ENCODE measurements at regions not wholly inside any gene's neighbourhood (a gene's known extent, or its start where the extent isn't known, plus 50 kb on each side); places are given as distances from the start of the nearest gene placed in this dataset.

GRCh38 chr18:75862458-75862857, 435.0 kb upstream of the SMIM21 start:
- H3K4me3 Mint-ChIP-seq (ENCODE audit: unreplicated experiment), result no peak overlapping the region
- peaks cover 6% of the 10 kb centered on the region for H3K36me3 Mint-ChIP-seq (ENCODE audit: insufficient read depth, unreplicated experiment)
- peaks cover 23% of the 10 kb centered on the region for H3K27me3 Mint-ChIP-seq (ENCODE audit: insufficient read depth, unreplicated experiment)
- DNase-seq (ENCODE audit: unreplicated experiment), result no peak
- intact Hi-C loops (cut with micrococcal nuclease), result no loop called here
- ChIA-PET POLR2A (no interaction called here), CTCF (no interaction called here)
- no peak for TF ChIP-seq CTCF (IDR thresholded peaks at IDR 0.05; ENCODE audit: unreplicated experiment)
- BruUV-seq (replicated peaks), result no TSS peak
- H3K27ac Mint-ChIP-seq (ENCODE audit: low read depth, unreplicated experiment), result no peak overlapping the region
- no peaks in the 10 kb centered on the region for H3K4me1 Mint-ChIP-seq (ENCODE audit: insufficient read depth, unreplicated experiment)
- H3K9me3 Mint-ChIP-seq (ENCODE audit: unreplicated experiment), result peaks cover 18% of the 10 kb centered on the region

- BruUV-seq (replicated peaks), result no TSS peak
- intact Hi-C loops (cut with micrococcal nuclease), result no loop called here
- no peaks in the 10 kb centered on the region for H3K4me1 Mint-ChIP-seq (ENCODE audit: insufficient read depth, unreplicated experiment)
Measured at GRCh38 chr18:75860166-75860565, 432.7 kb upstream of the SMIM21 start.

GRCh38 chr18:75859533-75859932, 432.0 kb upstream of the SMIM21 start:
- Mint-ChIP-seq H3K4me1 (ENCODE audit: insufficient read depth, unreplicated experiment) (no peaks in the 10 kb centered on the region), H3K27me3 (ENCODE audit: insufficient read depth, unreplicated experiment) (peaks cover 15% of the 10 kb centered on the region), H3K27ac (ENCODE audit: low read depth, unreplicated experiment) (no peak overlapping the region), H3K9me3 (ENCODE audit: unreplicated experiment) (peaks cover 18% of the 10 kb centered on the region), H3K4me3 (ENCODE audit: unreplicated experiment) (no peak overlapping the region), H3K36me3 (ENCODE audit: insufficient read depth, unreplicated experiment) (peaks cover 6% of the 10 kb centered on the region)
- no TSS peak for BruUV-seq (replicated peaks)
- intact Hi-C loops (cut with micrococcal nuclease), result no loop called here
- DNase-seq (ENCODE audit: unreplicated experiment), result no peak
- CTCF ChIA-PET, result no interaction called here
- POLR2A ChIA-PET, result no interaction called here
- no peak for TF ChIP-seq CTCF (IDR thresholded peaks at IDR 0.05; ENCODE audit: unreplicated experiment)

More at GRCh38 chr18:75860166-75860565, 432.7 kb upstream of the SMIM21 start:
- no peak for TF ChIP-seq CTCF (IDR thresholded peaks at IDR 0.05; ENCODE audit: unreplicated experiment)
- POLR2A ChIA-PET, result no interaction called here
- H3K27ac Mint-ChIP-seq (ENCODE audit: low read depth, unreplicated experiment), result no peak overlapping the region
- CTCF ChIA-PET, result no interaction called here
- peaks cover 18% of the 10 kb centered on the region for H3K9me3 Mint-ChIP-seq (ENCODE audit: unreplicated experiment)
- no peak overlapping the region for H3K4me3 Mint-ChIP-seq (ENCODE audit: unreplicated experiment)
- peaks cover 15% of the 10 kb centered on the region for H3K27me3 Mint-ChIP-seq (ENCODE audit: insufficient read depth, unreplicated experiment)
- no peak for DNase-seq (ENCODE audit: unreplicated experiment)
- H3K36me3 Mint-ChIP-seq (ENCODE audit: insufficient read depth, unreplicated experiment), result peaks cover 6% of the 10 kb centered on the region

- Mint-ChIP-seq H3K27me3 (ENCODE audit: insufficient read depth, unreplicated experiment) (peaks cover 15% of the 10 kb centered on the region), H3K4me1 (ENCODE audit: insufficient read depth, unreplicated experiment) (no peaks in the 10 kb centered on the region), H3K36me3 (ENCODE audit: insufficient read depth, unreplicated experiment) (peaks cover 6% of the 10 kb centered on the region), H3K27ac (ENCODE audit: low read depth, unreplicated experiment) (no peak overlapping the region), H3K4me3 (ENCODE audit: unreplicated experiment) (no peak overlapping the region), H3K9me3 (ENCODE audit: unreplicated experiment) (peaks cover 18% of the 10 kb centered on the region)
- CTCF ChIA-PET, result interaction anchor here (0.6 kb wide), 2 partner anchors 103 to 643 kb away, joined by 3 to 5 read pairs; no protein-coding TSS in a partner anchor
- DNase-seq (ENCODE audit: unreplicated experiment), result no peak
- intact Hi-C loops (cut with micrococcal nuclease), result no loop called here
- POLR2A ChIA-PET, result no interaction called here
- TF ChIP-seq CTCF (IDR thresholded peaks at IDR 0.05; ENCODE audit: unreplicated experiment), result no peak
- BruUV-seq (replicated peaks), result no TSS peak
Measured at GRCh38 chr18:75858754-75859153, 431.3 kb upstream of the SMIM21 start.

Data from MCF 10A (cell line).